ENCODE measurements at regions not wholly inside any gene's neighbourhood (a gene's known extent, or its start where the extent isn't known, plus 50 kb on each side); places are given as distances from the start of the nearest gene placed in this dataset.

DNA sequence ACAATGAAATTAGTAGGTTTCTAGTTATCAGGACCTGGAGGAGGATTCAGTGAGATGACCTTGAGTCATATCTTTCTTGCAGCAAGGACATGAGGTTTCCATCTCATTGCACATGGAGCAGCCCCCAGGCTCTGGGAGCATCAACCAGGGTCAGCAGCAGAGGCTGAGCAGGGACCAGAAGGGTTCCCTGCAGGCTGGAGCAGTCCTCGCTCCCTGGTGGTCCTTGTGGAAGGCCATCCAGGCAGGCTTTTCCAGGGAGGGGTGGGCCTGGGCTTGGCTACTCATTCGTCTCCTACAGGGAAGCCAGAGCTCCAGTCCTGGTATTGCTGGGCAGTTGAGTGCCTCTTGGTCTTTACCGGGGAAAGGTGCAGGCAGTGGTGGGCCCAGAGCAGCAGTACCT is 587.5 kb downstream of the GLRX3 start:
- TF ChIP-seq GATA3 (IDR thresholded peaks at IDR 0.05; ENCODE audit: low read depth, low read length) (no peak), GATA2 (IDR thresholded peaks at IDR 0.05; ENCODE audit: low read depth, low read length) (no peak)

DNA sequence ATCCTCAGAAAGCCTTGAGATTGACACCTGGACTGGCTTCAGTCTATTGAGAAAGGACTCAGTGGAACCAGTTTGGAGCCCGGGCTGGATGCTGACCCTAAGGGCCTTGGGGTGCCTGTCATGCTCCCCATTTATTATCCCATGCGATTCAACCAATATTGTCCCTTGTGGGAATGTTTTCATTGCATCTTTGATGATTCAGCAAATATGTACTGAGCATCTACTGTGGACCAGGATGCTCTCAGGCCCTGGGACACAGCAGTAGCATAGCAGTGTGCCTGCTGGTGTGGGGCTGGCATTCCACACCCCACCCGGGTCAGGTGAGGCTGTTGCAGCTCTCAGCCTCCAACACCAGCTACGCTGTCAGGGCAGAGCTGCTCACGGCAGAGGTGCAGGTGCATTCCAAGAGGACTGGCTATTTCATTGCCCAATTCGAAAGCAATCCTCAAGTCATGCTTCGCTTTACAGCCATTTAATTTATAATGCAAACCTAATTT is 586.0 kb downstream of the TCERG1L start:
- TF ChIP-seq GATA2 (IDR thresholded peaks at IDR 0.05; ENCODE audit: low read depth, low read length) = no peak
- TF ChIP-seq GATA3 (IDR thresholded peaks at IDR 0.05; ENCODE audit: low read depth, low read length) = no peak

DNA sequence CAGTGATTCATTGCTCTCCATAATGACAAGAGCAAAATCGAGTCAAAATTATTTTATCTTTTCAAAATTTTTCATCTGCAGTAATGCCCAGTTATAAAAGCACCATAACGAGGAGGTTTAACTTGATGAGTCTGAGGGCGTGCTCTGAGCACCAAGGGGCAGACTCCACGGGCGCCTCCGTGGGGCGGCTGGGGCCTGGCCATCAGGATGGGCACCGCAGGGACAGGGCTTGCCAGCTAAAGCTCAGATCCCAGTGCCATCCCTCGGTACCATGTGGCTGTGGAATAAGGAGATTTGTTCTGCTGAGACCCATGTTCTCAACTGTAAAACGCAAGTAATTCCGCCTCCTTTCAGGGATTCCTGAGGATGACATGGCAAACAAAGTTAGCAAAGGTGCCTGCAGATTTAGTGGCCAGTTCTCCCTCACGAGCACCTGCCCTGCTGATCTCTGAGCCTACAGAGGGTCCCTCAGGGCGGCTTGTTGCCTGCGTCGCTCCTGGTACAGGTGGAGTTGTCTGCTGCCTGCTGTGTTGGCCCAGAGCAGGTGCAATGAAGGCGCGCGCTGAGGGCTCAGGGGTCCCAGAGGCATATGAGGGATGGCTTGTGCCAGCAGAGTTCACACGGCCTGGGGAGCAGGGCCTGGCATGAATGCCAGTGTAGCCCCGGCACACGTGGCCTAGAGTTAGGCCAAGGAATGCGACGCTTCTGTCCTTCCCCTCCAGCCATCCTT is 584.4 kb downstream of the TCERG1L start:
- TF ChIP-seq GATA3 (IDR thresholded peaks at IDR 0.05; ENCODE audit: low read depth, low read length) (no peak), GATA2 (IDR thresholded peaks at IDR 0.05; ENCODE audit: low read depth, low read length) (no peak)

DNA sequence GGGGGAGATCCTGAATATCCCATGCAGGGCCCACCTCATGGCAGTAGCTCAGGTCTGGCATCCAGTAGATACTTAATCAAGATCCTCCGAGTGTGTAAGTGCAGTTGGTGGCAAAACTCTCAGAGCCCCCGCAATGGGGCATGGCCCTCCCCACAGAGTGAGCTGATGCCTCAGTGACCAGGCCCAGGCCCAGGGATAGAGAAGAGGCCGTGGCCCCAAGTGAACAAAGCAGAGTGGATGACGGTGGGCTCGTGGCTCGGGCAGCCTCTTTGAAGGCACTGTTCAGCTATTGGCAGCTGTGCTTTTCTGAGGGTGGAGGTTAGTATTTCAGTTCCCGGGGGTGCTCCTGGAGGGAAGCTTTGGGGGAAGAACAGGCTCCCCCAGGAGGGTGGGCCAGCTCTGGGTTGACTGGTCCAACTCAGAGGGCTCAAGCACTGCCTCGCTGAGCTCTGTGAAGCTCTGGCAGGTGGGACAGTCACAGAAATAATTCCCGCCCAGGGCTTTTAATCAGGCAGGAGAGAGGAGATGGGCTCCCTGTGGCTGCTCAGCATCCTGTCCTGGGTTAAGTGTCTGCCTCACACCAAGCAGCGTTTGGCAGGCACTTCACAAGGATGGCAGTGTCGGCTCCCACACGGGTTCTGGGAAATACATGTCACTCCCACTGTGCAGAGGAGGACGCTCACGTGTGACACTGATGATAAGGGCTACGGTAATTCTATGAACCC is 583.6 kb downstream of the TCERG1L start:
- TF ChIP-seq GATA2 (IDR thresholded peaks at IDR 0.05; ENCODE audit: low read depth, low read length) (no peak), GATA3 (IDR thresholded peaks at IDR 0.05; ENCODE audit: low read depth, low read length) (no peak)

- TF ChIP-seq GATA3 (IDR thresholded peaks at IDR 0.05; ENCODE audit: low read depth, low read length) (no peak), GATA2 (IDR thresholded peaks at IDR 0.05; ENCODE audit: low read depth, low read length) (no peak)
Measured at GRCh38 chr10:130728531-130729215, 582.8 kb downstream of the TCERG1L start.

- TF ChIP-seq GATA3 (IDR thresholded peaks at IDR 0.05; ENCODE audit: low read depth, low read length) (no peak), GATA2 (IDR thresholded peaks at IDR 0.05; ENCODE audit: low read depth, low read length) (no peak)
Measured at GRCh38 chr10:130729876-130730275, 581.6 kb downstream of the TCERG1L start.

- TF ChIP-seq GATA2 (IDR thresholded peaks at IDR 0.05; ENCODE audit: low read depth, low read length) (no peak), GATA3 (IDR thresholded peaks at IDR 0.05; ENCODE audit: low read depth, low read length) (no peak)
Measured at GRCh38 chr10:130737186-130737585, 574.3 kb downstream of the TCERG1L start.

DNA sequence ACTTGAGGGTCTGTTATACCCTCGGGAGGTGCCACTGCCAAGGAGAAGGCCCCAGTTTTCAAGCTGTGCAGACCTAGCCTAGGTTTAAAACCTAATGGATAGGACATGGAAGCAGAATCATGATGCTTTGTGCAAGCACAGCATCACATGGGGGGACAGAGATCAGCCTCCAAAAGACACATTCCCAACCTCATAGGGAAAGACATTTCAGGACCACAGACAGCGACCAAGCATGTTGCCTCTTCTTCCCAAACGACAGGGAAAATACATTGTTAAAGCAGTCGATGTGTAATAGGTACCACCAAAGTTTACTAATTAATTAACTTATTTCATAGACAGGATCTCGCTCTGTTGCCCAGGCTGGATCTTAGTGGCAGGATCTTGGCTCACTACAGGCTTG is 573.9 kb downstream of the TCERG1L start:
- no peak for TF ChIP-seq GATA2 (IDR thresholded peaks at IDR 0.05; ENCODE audit: low read depth, low read length)
- no peak for TF ChIP-seq GATA3 (IDR thresholded peaks at IDR 0.05; ENCODE audit: low read depth, low read length)

GRCh38 chr10:130739016-130739756 is 572.3 kb downstream of the TCERG1L start:
- TF ChIP-seq GATA3 (IDR thresholded peaks at IDR 0.05; ENCODE audit: low read depth, low read length) = no peak
- no peak for TF ChIP-seq GATA2 (IDR thresholded peaks at IDR 0.05; ENCODE audit: low read depth, low read length)

- TF ChIP-seq GATA3 (IDR thresholded peaks at IDR 0.05; ENCODE audit: low read depth, low read length) (no peak), GATA2 (IDR thresholded peaks at IDR 0.05; ENCODE audit: low read depth, low read length) (no peak)
Measured at GRCh38 chr10:130739757-130740145, 571.8 kb downstream of the TCERG1L start.

DNA sequence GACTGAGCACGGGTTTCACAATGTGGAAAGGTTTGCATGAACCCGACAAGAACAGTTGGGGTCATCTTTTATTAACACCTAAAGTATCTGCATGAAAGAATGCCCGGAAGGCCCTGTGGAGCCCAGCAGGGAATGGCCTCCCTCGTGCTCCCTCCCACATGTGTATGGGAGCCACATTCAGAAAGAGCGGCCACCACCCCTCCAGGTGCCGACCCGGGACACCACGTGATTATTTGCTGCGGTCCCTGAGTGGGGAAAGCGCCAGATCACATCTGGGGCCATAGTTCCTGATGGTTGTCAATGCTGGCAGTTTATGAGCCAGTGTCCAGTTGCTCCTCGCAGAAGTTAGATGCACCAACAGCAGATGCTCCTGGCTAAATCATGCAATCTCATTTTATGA is 571.4 kb downstream of the TCERG1L start:
- TF ChIP-seq GATA3 (IDR thresholded peaks at IDR 0.05; ENCODE audit: low read depth, low read length) (no peak), GATA2 (IDR thresholded peaks at IDR 0.05; ENCODE audit: low read depth, low read length) (no peak)

GRCh38 chr10:130740915-130741750 is 570.4 kb downstream of the TCERG1L start:
- TF ChIP-seq GATA2 (IDR thresholded peaks at IDR 0.05; ENCODE audit: low read depth, low read length) = no peak
- no peak for TF ChIP-seq GATA3 (IDR thresholded peaks at IDR 0.05; ENCODE audit: low read depth, low read length)

Measured in SH-SY5Y (cell line).